Cardiac septum (tissue), 1 donor: ENCODE measurements at regions not wholly inside any gene's neighbourhood (a gene's known extent, or its start where the extent isn't known, plus 50 kb on each side); places are given as distances from the start of the nearest gene placed in this dataset.

Experiments
- DNase-seq: peaks from one replicate; pipeline ENCODE4 v3.0.0-alpha.2; 2020; ENCODE audit warnings: low spot score
- intact Hi-C: fragments of 100-400 bp; cut with DNase I; formaldehyde crosslinking; loops from one replicate; pipeline ENCODE4 v1.14.0; 2022
- donor health status: DM: no; HTN: no; CAD: no.

- intact Hi-C loops: no loop called here
- no peak for DNase-seq
Measured at GRCh38 chr17:79341222-79341780, 266.7 kb downstream of the ENGASE start.

- intact Hi-C loops: no loop called here
- DNase-seq: no peak
Measured at GRCh38 chr17:79340333-79341221, 266.0 kb downstream of the ENGASE start.

DNA sequence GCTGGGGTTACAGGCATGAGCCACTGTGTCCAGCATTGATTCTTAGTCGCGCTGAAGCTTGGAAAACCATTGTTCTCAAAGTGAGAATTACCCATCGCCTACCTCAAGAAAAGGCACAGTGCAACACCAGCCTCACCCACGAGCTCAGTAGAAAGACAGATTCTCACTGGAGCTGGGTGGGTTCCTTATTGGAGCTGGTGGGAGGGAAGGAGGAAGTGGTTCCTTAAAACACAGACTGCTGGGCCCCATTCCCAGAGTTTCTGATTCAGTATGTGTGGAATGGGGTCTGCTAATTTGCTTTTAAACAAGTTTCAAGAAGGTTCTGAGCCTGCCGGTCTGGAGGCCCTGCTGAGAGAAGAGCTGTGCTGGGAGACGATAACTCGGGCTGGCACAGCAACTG lies 264.7 kb downstream of the ENGASE start:
- intact Hi-C loops: no loop called here
- no peak for DNase-seq

DNA sequence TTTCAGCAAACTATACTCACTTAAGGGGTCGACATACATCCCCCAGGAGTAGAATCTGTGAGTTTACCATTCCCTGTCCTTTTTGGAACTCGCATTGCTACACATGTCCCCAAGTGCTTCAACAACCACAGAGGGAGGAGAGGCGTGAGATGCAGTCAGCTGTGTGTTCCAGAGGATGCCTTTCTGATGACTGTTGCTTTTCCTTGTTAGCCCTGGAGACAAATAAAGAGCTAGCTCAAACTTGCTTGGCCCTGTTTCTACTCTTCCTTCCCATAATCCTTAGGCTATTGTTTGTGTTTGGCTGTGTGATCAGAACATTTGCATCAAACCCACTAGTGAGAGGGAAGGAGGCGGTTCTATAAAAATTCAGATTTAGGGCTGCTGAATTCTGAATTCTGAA lies 264.0 kb downstream of the ENGASE start:
- intact Hi-C loops: no loop called here
- no peak for DNase-seq

- intact Hi-C loops: no loop called here
- no peak for DNase-seq
Measured at GRCh38 chr17:79338152-79338551, 263.5 kb downstream of the ENGASE start.

DNA sequence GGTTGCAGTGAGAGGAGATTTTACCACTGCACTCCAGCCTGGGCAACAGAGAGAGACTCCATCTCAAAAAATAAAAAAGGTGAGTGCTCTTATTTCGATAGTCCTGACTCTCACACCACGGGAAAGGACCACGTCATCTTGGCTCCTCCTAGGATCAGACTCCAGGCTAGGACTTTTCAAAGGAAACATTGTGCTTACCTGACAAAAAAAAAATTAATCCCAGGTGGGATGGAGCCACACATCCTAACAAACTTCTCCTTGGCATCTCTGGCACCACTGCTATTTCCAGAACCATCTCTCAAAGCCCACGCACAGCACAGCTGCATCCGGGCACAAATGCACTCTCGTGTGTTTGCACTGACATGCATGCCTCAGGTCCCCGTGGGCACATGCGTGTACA lies 262.4 kb downstream of the ENGASE start:
- DNase-seq: no peak
- intact Hi-C loops: no loop called here

GRCh38 chr17:79335456-79335855 lies 260.8 kb downstream of the ENGASE start:
- intact Hi-C loops: no loop called here
- DNase-seq: no peak

DNA sequence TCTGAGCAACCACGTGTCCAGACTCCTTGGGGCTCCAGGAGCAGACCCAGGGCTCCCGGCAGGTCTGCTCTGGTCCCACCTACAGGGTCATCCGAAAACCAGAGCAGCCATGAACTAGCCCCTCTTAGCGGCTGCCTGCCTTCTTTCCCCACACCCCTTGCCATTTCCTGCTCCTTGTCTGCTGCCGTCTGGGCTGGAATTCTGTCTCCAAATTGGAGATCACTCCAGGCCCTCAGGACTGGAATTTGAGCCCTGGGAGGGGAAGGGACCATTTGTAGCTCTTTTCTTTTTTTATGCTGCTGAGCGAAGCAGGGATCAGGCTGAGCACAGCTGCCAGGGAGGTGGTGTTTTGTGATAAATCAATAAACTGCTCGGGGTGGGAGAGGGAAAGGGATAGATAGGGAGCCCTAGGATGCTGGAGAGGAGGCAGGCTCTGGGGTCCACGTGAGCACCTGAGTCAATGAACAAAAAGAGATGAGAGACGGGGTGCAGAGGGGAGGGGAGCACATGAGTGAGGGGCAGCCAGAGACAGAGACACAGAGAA lies 257.5 kb downstream of the ENGASE start:
- intact Hi-C loops: no loop called here

DNA sequence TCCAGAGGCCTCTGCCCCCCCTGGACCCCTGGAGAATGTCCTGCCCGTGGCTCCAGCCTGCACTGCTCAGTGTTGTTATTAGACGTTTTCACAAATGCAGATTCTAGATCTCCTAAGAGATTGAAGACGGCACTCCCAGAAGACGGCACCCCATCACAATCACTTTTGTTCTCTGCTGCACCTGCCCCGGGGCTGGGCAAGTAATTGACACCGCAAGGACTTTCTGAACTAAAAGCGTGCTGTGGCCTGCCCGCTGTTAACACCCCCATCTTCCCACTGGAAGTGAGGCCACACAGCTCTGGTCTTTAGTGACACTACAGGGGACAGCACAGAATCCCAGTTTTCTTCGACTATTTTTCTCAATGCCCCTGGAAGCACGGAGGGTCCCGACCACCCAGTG lies 256.9 kb downstream of the ENGASE start:
- no peak for DNase-seq
- intact Hi-C loops: no loop called here

More for the DNA sequence above, 257.5 kb downstream of the ENGASE start:
- DNase-seq: no peak

GRCh38 chr17:79330696-79331095 lies 256.1 kb downstream of the ENGASE start:
- DNase-seq: no peak
- intact Hi-C loops: no loop called here

GRCh38 chr17:79330229-79330628 lies 255.6 kb downstream of the ENGASE start:
- intact Hi-C loops: no loop called here

DNA sequence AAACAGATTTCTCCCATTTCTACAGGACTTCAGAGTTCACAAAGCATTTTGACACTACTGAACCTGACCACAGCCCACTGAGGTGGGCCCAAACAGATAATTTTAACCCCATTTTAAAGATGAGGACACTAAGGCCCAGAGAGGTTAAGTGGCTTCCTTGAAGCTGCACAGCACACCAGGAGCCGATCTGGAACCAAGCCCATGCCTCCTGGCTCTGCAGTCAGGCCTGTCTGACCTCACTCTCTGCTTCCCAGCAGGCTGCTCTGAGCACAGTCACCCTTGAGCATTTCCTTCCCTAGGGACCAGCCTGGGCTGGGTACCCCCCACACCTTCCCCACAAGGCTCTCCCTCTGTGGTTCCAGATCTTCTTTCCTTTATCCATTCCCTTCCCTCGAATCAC lies 252.2 kb downstream of the ENGASE start:
- intact Hi-C loops: no loop called here
- DNase-seq: no peak

More at GRCh38 chr17:79330229-79330628, 255.6 kb downstream of the ENGASE start:
- no peak for DNase-seq

GRCh38 chr17:79325709-79326430 lies 251.2 kb downstream of the ENGASE start:
- intact Hi-C loops: no loop called here
- no peak for DNase-seq

DNA sequence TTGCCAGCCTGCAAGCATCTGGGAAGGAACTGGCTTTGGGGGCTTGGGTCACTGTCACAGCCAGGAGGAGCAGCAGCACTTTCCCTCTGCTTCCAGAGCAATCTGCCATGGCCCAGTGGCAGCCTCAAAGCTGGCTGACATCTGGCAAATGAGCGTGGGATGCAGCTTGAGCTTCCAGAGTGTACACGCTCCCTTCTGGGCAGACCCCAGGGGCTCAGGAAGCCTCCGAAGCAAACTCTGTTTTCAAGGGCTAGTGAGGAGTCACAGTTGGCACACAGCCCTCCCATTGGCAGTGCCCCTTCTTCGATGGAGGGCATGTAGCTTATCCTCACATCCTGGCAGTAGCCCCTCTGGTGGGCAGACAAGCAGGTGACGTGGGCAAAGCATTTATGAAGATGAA lies 249.6 kb downstream of the ENGASE start:
- no peak for DNase-seq
- intact Hi-C loops: no loop called here

DNA sequence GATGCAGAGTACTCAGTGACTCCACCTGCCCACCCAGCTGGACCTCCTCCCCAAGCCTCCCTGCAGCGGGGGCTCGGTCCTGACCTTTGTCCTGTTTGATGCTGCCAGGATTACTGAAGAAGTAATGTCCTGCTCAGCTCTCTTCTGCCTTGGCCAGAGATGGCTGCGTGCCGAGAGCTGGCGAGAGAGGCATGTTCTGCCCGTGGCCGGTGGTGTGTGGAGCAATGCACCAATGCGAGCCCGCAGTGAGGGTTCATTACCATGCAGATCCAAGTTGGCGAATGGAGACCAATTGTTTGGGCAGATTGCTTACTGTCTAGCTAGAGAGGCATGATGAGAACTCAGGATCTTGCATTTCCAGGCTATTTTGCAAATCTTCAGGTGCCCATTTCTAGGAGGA lies 248.9 kb downstream of the ENGASE start:
- DNase-seq: no peak
- intact Hi-C loops: no loop called here

DNA sequence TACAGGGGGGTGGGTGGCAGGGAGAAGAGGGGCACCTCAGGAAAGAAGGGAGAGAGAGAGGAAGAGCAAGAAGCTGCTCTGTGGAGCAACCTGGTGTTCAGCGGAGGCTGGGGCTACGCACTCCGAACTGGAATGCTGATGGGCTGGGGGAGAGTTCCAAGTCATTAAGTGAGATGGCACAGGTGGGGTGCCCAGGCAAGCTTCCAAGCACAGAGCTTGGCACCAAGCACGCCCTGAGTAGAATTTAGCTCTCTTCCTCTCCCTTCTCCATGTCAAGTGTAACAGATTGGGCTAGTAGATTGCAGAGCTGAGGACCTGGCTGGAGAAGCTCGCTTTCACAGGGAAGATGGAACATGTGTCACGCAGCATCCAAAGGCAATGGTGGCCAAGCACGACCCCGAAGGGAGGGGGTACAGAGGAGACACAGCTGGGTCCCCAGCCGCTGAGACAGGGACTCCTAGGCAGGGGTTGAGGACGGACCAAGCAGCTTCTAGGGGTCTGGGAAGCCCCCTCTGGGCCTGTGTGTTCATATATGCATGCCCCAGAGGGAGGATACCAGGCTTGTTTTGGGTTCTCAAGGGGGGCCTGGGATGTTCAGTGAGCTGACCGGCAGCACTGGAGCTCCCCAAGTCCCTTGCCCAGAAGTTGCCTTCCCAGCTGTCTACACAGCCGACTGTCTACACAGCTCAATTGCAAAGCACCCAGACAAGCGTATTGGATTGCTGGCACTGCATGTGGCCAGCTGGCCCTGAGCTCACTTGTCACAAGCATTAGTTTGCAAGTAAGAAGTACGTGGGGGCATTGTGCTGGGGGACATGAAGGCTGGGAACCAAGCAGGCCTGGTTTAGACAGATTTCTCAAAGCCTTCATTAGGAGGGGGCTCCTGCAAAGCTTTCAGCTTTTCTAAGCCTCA lies 247.8 kb downstream of the ENGASE start:
- no peak for DNase-seq
- intact Hi-C loops: no loop called here

DNA sequence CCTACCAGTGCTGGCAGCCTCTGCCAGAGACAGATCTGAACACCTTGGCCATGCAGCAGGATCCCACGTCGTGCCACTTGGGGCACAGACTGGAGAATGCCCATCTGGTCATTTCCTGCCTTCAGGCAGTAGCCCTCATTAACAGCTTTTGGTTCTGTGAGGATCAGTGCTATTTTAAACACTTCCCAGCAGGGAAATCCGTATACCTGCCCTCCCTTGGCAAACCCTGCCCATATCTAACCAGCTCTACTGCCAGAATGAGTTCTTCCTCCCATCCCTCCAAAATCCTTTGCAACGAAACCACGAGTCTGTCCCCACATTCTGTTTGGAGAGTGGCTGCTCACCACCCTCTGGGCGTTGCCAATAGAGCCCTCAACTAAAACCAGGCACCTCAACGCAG lies 245.7 kb downstream of the ENGASE start:
- DNase-seq: no peak
- intact Hi-C loops: no loop called here

DNA sequence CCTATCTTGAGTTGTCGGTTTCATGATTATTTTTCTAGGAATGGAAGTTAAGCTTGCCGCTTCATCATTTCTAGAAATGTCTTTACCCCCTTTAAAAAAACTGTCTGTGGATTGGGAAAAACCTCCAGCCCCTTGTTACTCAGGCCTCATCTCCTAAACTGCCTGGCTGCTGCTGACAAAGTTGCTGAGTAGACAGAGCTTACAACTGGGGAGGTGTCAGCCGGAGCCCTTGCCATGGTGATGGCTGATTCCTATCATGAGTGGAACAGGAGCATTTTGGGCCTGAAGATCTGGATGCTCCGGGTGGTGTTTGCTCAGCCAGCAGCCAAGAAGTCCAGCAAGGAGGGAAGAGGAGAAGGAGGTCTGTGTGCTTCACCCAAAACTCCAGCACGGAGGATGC lies 243.3 kb downstream of the ENGASE start:
- intact Hi-C loops: no loop called here
- DNase-seq: no peak

DNA sequence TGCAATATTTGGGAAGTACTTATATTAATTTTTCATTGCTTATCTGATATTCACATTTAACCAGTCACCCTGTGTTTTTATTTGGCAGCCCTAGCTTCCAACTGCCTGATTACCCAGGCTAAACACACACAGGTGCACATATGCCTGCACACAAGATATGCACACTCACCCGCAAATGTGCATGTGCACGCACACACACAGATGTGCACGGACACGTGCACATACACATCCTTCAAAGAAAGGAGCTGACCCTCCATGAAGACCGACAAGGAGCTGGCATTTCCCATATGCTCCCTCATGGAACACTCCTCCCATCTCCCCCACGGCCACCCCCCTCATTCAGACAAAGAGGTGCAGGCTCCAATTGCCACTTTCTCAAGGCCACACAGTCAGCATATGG lies 242.2 kb downstream of the ENGASE start:
- intact Hi-C loops: no loop called here
- no peak for DNase-seq
